ENCODE measurements at regions not wholly inside any gene's neighbourhood (a gene's known extent, or its start where the extent isn't known, plus 50 kb on each side); places are given as distances from the start of the nearest gene placed in this dataset.
"Not testable (repeated sequence)": the region's sequence is repeated elsewhere in the genome, so short reads cannot be mapped to it uniquely, and the experiment has no call there.

GRCh38 chr10:30531751-30532530, 97.6 kb downstream of the LYZL2 start:
- no peak for DNase-seq

- peak; percentile 44 for DNase-seq
Observed at GRCh38 chr10:30529373-30529998, 95.5 kb downstream of the MAP3K8 start.

GRCh38 chr10:30528429-30528786, 94.4 kb downstream of the MAP3K8 start:
- DNase-seq: no peak

- DNase-seq: no peak
Observed at GRCh38 chr10:30527623-30528428, 93.8 kb downstream of the MAP3K8 start.

- not testable (repeated sequence) for DNase-seq
Observed at GRCh38 chr10:30522661-30523078, 88.7 kb downstream of the MAP3K8 start.

GRCh38 chr10:30518907-30519306, 84.9 kb downstream of the MAP3K8 start:
- no peak for DNase-seq

All from effector CD8-positive, alpha-beta T cell (primary cell).